ENCODE measurements at regions not wholly inside any gene's neighbourhood (a gene's known extent, or its start where the extent isn't known, plus 50 kb on each side); places are given as distances from the start of the nearest gene placed in this dataset.

GRCh38 chrX:118255921-118256320 is 90.0 kb upstream of the WDR44 start:
- TF ChIP-seq EZH2 (IDR thresholded peaks at IDR 0.05) = no peak
- no peak for TF ChIP-seq POLR2AphosphoS5 (IDR thresholded peaks at IDR 0.05; ENCODE audit: borderline replicate concordance, low read depth, low read length)
- no peak for TF ChIP-seq FOXP2 (optimal IDR thresholded peaks at IDR 0.05; ENCODE audit: control extremely low read depth, extremely low read length, insufficient read depth)
